GM18873 (cell line): ENCODE measurements at regions not wholly inside any gene's neighbourhood (a gene's known extent, or its start where the extent isn't known, plus 50 kb on each side); places are given as distances from the start of the nearest gene placed in this dataset.

Experiments used
- ATAC-seq: cut with Tn5 transposase; IDR thresholded peaks from one replicate; pipeline ENCODE4 v1.9.1; 2021; ENCODE audit warnings: mild to moderate bottlenecking, moderate library complexity, moderate number of reproducible peaks; ENCODE audit not compliant: unreplicated experiment, low FRiP score

DNA sequence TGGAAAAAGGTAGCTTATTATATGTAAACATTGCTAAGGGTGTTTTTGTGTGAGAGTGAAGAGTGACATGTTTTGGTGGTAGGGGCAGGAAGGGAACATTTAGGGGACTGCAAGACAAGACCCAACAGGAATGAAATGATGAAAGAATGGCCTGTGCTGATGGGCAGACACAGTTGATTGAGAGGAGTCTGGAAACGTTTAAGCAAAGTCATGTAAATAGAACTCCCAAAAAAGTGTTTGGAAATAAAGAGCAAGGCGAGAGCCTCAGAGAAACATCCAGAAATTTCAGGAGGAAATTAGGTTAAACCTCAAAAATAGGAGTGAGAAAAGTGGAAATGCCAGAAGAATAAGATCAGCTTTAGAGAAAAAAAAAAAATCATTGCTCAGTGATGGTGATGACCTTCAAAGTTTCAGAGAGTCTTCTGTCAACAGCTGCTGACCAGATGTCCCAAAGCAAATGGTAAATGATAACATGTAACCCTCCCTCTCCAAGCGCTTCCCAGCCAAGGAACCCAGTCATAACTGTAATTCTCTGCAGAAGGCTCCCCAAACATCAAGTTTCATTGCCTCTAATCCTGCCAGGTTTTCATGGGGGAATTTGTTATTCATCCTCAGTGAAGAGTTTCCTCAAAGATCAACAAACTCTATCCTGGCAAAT, 223.2 kb upstream of the FAR2 start:
- ATAC-seq = no peak

DNA sequence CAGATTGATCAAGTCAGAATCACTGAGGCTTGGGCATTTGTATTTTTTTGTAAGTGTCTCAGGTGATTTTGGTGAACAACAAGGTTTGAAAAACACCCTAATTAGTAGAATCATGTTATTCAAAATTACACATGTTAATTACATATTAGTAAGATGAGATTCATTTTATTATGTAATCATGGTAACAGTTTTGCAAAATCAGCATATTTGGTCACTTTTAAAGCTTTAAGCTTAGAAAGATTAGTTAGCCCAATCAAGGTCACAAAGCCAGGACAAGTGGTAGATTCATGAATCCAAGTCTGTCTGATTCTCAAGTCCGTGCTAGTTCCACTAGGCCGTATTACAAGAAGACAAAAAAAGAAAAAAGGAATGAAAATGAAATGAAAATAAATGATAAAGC, 218.4 kb upstream of the FAR2 start:
- no peak for ATAC-seq

DNA sequence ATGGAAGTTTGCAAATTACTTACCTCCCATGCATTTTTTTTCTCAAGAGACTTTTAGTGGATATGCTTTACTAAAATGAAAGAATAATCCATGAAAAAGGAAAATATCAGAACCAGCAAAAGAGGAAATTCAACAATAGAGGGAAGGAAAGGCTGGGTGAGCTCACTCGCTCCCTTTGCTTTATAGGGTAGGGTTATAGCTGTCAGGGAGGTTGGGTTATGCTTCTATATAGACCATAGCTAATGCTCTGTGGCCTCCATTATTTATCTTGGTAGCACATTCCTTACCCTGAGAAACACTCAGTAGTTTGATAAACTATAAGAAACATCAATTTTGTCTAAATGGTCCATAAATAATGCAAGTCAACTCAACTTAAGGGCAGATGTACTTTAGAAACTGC, 215.9 kb upstream of the FAR2 start:
- no peak for ATAC-seq

DNA sequence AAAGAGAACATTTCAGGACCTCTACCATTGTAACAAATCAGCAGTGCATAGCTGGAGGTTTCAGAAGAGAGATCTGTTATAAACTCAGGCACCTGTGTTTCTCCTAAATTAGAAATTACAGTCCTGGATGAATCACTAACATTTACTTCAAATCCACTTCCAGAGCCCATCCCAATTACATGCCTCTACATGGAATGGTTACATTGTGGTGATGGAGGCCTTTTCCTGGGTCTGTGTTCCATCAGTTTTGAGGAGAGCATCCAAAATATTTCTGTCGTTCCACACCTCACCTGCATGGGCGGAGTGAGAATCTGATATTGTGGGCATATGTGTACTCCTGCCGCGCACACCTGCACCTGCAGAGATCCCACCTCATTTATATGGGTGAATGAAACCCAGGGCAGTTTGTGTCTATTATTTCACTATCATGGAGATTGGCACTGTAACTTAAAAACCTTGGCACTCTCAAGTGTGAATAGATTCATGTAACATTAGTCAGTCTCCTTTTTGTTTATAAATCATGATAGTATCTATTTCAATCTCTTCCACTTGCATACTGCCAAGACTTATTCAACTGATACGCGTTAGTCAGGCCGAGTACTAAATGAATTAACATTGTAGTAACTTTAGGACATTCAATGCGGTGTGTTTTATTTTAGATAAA, 215.1 kb upstream of the FAR2 start:
- ATAC-seq = no peak

DNA sequence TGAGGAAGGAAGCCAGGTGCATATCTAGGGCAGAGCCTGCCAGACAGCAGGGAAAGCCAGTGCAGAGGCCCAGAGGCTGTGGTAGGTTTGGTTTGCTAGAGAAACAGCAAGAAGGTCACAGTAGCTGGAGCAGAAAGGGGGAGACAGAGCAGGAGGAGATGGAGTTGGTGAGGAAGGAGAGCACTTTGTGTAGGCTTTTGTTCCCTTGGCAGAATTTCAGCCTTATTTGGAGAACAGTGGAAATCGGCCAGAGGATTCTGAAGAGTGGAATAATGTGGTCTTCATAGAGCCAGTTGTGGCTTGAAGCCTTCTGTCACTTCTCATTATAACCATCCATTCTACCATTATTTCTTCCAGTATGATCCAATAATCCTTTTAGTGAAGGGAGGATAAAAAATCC, 212.9 kb upstream of the FAR2 start:
- no peak for ATAC-seq

DNA sequence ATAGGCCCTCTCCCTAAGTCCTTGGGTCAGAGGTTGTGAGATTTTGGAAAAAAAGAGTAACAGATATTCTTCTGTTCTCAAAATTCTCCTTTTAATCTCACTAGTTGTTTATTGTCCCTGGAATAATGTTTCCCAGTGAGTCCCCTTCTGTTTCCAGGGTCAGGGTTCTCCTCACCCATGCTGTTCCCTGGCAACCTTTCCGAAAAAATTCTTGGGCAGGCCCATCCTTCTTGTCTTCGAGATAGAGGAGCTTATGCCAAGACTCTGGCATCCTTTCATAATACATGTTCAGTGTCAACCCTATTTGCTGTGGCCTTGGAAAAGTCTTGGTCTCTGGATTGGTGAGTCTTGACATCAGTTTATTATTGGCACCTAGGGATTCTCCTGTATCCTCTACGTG, 212.4 kb upstream of the FAR2 start:
- no peak for ATAC-seq

DNA sequence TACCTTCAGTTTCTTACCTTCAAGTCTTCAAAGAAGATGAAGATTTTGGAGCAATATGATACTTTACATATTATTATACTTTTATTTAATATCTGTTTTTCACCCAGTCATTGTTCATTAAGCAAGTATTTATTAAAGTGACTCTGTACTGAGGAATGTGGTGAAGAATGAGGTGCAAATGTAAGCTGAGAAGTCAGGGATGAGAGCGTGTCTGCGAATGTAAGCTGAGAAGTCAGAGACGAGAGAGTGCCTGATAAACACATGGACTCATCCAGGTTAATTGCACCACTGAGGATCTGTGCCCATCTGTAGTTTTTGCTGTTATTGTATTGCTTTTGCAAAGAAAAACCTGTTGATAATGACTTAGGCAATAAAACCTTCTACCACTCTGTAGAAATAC, 211.9 kb upstream of the FAR2 start:
- no peak for ATAC-seq

DNA sequence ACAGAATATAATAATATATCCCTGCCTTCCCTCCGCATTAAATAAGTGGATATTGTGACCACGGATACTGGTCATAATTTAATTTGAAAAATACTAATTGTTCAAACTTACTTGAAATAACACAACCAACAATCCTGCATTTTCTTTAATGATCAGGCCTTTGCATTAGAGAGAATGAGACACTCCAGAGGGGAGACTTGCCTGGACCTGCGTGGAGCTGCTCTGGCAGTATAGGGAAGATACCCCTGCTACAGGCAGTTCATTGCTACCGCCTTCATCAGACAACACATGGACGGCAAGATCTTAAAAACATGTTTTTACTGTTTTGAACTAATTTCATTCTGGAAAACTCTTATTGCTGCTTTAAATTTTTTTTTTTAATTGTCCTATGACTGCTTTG, 211.0 kb upstream of the FAR2 start:
- no peak for ATAC-seq

DNA sequence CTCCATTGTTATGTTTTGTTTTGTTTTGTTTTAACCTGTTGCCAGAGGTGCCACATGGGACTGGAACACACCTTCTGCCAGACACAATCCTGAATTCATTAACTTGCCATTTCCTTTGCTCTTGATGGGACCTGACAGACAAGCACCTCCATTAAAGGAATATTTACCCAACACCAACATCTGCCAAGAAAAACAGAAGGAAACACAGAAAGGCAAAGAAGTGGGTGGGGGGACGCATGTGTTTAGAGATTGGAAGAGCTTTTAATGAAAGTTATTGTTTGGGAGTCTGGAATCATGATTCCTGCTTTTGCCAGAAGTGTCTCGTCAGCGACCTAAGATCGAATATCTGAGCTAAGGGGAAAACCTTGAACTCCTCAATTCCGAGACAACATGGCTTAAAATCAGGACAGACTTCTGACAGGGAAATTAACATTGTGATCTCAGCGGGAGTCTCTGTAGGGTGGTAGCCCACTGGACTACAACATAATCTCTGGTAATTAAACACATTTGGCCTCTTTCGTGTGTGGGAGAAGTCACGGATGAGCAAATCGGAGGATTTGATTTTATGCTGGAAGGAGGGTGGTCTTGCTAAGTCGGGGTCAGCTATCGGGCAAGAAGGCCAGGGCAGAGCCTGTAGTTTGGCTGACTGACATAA, 210.4 kb upstream of the FAR2 start:
- no peak for ATAC-seq

DNA sequence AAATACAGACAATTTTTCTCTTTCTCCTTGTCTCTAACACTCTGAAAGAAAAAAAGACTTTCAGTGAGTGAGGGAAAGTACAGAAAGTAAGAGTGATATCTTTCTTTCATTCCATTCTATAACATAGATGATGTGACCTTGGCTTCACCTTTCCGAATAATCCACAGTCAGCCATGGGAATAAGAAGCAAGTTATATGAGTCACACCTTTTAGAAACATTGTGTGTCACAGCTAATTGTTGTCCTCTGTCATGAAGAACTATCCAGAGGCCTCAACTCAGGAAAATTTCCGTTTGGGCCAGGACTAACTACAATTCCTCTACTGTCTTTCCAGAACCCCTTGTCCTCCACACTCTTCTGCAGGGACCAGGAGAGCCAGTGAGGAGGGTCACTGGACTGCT, 209.7 kb upstream of the FAR2 start:
- ATAC-seq = no peak

DNA sequence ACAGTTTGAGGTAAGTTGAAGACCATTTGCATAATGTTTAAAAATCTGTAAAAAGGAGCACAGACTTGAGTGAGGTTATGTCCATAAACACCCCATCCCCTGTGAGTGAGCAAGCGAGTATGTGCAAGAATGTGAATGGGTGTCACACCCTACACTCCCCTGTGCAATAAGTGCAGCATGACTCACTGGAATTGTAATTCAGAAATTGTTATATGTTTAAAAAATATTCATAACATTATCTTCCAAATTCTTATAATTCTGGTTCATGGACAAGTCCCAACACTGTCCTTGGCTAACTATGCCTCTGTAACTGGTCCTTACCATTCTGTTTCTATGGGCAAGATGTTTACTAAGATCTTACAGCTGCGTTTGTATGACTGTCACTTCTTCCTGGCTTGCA, 207.8 kb upstream of the FAR2 start:
- ATAC-seq = no peak

DNA sequence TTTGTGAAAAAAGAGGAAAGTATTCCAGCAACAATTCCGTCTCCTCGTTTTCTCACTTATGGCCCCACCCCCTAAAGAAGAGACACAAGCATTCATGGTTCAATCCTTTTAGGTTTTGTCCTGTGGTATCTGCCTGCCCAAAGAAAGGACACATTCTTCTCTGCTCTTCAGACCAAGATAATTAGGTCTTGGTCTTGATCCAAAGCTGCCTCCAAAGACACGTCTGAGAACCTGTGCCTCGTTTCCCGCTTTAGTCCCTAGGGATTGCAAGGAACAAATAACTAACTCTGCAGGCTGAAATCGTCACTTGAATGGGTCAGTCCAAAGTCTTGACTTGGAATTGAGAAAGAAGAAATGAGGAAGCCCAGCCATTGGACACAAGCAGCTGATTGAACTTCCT, 202.7 kb upstream of the FAR2 start:
- no peak for ATAC-seq

DNA sequence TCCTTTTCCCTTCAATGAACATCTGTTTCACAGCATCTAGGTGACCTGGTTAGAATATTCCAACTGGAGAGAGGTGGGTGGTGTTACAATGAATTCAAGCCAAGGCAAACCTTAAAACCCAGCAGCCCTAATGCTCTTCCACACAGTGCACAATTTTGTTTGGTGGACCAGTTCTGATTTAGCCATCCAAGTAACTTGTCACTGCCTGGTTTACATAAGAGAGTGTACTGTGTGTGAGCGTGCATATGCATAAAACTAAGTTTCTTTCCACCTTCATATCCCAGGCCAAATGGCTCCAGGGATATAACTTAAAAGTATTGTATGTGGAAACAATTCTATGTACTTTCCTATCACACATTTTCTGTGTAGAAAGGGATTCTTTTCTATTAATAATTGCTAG, 200.4 kb upstream of the FAR2 start:
- ATAC-seq = no peak

DNA sequence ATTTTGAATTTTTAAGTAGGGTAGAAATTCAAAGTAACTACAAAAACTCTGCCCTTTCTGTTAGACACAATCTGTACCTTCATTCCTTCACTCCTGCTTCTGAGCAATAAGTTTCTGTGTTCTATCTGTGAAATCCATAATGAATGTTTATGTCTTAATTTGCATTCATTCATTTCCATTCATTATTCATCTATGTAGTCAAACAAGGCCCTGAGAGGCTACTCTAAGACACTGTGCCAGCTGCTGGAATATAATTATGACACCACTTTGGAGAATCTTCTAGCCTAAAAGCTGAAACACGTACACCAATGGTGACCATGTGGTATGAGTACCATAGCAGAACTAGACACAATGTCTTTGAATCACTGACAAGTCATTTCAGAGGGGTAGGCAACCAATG, 199.9 kb upstream of the FAR2 start:
- no peak for ATAC-seq

DNA sequence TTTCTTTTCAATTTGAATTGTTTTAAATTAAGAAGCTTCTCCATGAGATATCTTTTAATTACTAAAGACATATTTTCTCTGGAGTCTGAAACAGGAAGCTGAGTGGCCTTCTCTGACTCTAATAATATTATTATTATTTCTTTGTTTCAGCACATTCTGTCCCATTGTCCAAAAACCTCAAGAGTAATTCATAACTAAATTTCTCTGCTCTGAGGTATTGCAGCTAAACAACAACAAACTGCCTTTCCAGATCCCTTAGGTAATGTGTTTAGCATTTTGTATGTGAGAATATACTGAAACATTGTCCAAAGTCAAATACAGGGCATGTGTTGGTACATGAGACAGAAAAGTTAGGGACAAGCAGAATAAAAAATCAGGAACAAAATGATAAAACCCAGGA, 199.0 kb upstream of the FAR2 start:
- ATAC-seq = no peak

DNA sequence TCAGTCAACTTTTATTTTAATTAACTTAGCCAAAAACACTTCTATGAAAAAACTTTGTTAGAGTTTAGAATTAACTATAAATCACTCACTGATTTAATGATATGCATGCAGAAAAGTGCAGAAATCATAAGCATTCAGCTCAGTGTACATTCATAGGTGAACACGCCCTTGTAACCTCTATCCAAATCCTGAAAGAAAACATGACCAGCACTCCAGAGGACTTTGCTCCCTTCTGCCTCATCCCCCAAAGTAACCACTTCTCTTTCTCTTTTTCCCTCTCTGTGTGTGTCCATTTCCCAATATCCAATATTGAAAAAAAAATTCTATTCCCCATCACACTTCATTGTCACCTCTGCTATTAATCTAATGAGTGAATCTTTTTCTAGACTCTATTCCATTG, 197.1 kb upstream of the FAR2 start:
- no peak for ATAC-seq

DNA sequence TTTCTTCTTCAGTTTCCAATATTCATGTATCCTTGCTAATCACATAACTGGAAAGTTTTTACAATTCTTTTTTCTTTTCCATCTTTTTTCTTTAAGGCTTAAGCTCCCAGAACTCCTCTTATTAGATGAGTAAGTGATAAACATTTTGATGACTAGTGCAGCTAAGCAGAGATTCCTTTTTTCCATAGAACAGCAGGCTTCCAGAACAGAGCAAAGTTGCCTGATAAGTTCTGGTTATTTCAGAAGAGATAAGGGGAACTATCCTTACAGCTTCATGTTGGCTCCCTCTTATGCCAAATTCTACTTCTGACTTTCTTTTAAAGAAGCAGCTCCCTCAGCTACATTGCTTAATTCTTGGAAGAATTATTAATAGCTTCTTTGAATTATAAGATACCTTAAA, 194.7 kb upstream of the FAR2 start:
- ATAC-seq = no peak

DNA sequence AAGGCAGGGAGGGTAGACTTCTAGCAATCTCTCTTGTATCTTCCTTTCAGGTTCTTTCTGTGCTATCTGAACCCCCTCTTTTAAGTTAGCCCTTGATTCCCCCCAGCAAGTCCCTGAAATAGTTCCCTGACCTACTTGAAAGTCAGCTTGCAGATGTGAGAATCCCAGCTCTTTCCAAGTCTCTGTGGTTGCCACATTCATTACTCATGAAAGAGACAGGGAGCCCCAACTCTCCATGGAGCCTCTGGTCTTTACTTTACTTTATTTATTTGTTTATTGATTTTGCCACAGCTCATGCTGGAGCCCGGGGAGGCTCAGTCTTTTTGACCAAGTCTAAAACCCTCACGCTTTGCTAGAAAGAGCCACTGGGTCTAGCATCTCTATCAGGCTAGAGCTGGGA, 193.6 kb upstream of the FAR2 start:
- no peak for ATAC-seq

DNA sequence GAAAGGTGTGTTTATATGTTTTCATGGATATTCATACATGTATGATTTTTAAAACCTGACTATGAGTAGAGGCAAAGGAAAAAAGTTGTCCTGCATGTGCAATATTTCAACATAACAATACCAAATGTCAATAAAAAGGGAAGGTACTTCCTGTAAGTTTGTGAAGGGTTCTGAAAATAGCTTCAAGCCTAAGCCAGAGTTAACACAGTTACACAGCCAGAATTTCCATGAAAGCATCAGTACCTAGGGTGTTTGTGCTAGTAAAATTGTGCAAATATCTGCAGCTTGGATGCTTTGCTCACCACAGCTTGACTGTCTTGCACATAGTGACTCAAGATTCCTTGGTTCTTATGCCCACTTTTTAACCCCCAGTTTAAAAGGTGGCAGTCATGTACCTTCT, 193.1 kb upstream of the FAR2 start:
- ATAC-seq = no peak

DNA sequence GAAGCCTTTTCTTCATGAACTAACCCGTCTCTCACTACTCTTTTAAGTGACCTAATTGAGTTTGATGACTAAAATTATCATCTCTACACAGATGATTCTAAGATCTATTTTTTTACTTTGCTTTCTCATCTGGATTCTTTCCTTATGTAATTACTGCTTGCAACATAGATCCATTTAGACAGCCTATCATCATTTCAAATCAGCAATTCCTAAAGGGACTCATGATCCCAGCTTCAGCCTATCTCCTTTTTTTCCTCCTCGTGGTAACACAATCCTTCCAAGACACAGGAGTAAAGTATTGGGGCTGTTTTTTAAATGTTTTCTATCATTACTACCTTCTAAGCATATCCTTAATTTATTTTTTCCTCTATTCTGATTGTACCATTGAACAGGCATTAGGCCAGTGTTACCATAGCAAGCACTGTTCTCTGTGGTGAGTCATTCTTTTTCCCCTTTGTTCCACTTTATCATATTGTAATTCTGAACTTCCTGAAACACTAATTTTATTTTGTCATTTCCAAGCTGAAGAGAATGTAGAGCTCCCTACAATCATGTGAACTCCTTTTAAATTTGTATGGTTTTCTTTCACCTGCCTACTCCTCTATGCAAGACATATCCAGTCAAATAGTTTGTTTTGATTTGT, 190.4 kb upstream of the FAR2 start:
- ATAC-seq = no peak

DNA sequence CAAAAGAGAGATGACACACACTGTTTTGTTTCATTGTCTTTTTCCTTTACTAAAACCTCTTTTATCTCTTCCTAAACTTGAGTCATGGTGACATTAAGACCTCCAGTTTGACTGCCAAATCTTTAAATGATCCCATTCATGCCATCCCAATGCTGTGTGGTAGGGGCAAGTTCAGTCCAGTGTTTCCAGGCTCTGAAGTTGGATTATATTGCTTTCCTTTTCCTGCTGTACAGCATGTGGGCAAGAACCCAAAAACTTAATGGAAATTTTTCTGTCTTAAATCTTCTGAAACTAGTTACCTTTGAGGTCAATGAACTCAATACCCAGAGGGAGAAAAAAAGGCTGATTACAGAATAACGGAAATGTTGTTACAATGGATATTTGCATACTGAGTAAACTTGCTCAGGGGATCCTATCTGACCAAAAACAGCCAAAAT, 187.1 kb upstream of the FAR2 start:
- peak; percentile 48 for ATAC-seq

DNA sequence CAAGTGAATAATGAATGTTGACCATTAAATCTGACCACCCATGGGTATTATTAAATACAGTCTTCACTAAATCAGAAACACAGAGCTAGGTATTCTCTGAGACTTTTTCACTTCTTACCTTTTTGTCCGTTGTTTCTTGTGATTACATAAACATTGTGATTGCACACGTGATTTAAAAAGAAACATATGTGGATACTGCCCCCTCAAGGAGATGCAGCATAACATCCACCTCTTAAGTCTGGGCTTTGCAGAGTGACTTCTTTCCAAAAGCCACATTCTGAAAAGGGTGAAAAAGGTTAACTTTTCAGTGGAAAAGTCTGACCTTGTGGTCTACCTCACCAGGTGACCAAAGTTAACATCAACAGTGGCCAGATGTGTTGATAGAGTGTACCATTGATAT, 185.5 kb upstream of the FAR2 start:
- ATAC-seq = no peak
